Endodermal cell (in vitro differentiated cells): ENCODE measurements at regions not wholly inside any gene's neighbourhood (a gene's known extent, or its start where the extent isn't known, plus 50 kb on each side); places are given as distances from the start of the nearest gene placed in this dataset.

Source experiments
- DNase-seq: peaks from one replicate; pipeline ENCODE4 v3.0.0-alpha.2; 2017
- H3K27ac ChIP-seq: 2 replicates; pipeline ENCODE4 v1.5.1; 2013; ENCODE audit warnings: mild to moderate bottlenecking, low read depth, low read length, moderate library complexity
- H3K27me3 ChIP-seq: 2 replicates; pipeline ENCODE4 v1.6.1; 2013; ENCODE audit warnings: mild to moderate bottlenecking, low read length, moderate library complexity; ENCODE audit not compliant: insufficient read depth, control insufficient read depth, poor library complexity, severe bottlenecking
- H3K36me3 ChIP-seq: 2 replicates; pipeline ENCODE4 v1.7.0; 2013; ENCODE audit warnings: mild to moderate bottlenecking, low read length, moderate library complexity; ENCODE audit not compliant: control insufficient read depth, insufficient read depth
- H3K4me1 ChIP-seq: one replicate; pipeline ENCODE4 v1.7.0; 2013; ENCODE audit warnings: low read length; ENCODE audit not compliant: control insufficient read depth, insufficient read depth
- H3K4me3 ChIP-seq: 2 replicates; pipeline ENCODE4 v1.5.1; 2013; ENCODE audit warnings: mild to moderate bottlenecking, low read length, moderate library complexity
- H3K9ac ChIP-seq: 2 replicates; pipeline ENCODE4 v1.6.1; 2013; ENCODE audit warnings: mild to moderate bottlenecking, low read length, moderate library complexity; ENCODE audit not compliant: poor library complexity, severe bottlenecking; ENCODE audit errors: extremely low read depth
- H3K9me3 ChIP-seq: 2 replicates; pipeline ENCODE4 v1.6.1; 2013; ENCODE audit warnings: mild to moderate bottlenecking, low read length, moderate library complexity; ENCODE audit not compliant: control insufficient read depth
- H3K27ac Mint-ChIP-seq: 2 replicates; pipeline ENCODE4 v1.8.0; 2020; ENCODE audit warnings: mixed read lengths
- H3K27me3 Mint-ChIP-seq: 2 replicates; pipeline ENCODE4 v1.8.0; 2021; ENCODE audit warnings: mild to moderate bottlenecking, mixed read lengths; ENCODE audit not compliant: insufficient read depth
- H3K36me3 Mint-ChIP-seq: 2 replicates; pipeline ENCODE4 v1.8.0; 2020; ENCODE audit warnings: low read depth, mixed read lengths
- H3K4me1 Mint-ChIP-seq: 2 replicates; pipeline ENCODE4 v1.8.0; 2020; ENCODE audit warnings: mixed read lengths
- H3K4me3 Mint-ChIP-seq: 2 replicates; pipeline ENCODE4 v1.8.0; 2020; ENCODE audit warnings: mild to moderate bottlenecking, moderate library complexity, mixed read lengths
- H3K9me3 Mint-ChIP-seq: 2 replicates; pipeline ENCODE4 v1.8.0; 2020; ENCODE audit warnings: mild to moderate bottlenecking, mixed read lengths
- WGBS, 2 experiments: methylation state at CpG; one replicate each; pipeline versions ENCODE4 v1.1.5 to v1.1.7; 2013; ENCODE audit warnings: missing lambda C conversion rate in 2 of 2, mixed read lengths in 1 of 2; ENCODE audit not compliant: insufficient coverage in 1 of 2, insufficient read length in 1 of 2; 5-methylcytosine and 5-hydroxymethylcytosine counted together
- TF ChIP-seq, protein P1 (sequence below): fragments of 200-600 bp; sonication (generic); conservative IDR thresholded peaks from 2 replicates; pipeline ENCODE4 v1.5.0; 2021; ENCODE audit warnings: antibody characterized with exemption, mild to moderate bottlenecking

DNA sequence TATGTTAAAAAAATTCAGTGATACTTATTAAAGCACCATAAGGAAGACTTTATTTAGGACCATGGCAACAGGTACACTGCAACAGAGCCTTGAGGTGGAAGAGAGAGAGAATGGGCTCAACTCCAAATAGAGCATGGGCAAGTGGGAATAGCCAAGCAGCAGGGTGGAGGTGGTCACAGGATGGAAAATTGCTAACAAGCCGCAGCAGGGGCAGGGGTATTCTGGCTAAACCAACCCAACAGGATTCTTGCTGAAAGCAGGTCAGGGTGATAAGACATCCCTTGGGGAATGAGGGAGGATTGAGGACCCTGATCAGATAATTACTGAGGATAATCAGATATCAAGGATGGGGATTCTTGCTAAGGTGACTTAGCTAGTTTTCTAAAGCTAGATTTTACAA lies 177.5 kb downstream of the ZIC3 start:
- Histone ChIP-seq H3K4me1 (no peaks in the 10 kb centered on the region), H3K36me3 (no peaks in the 10 kb centered on the region), H3K9me3 (no peaks in the 10 kb centered on the region), H3K4me3 (no peak overlapping the region), H3K27ac (no peak overlapping the region), H3K27me3 (no peaks in the 10 kb centered on the region), H3K9ac (no peak overlapping the region)
- Mint-ChIP-seq H3K27me3 (peaks cover 1% of the 10 kb centered on the region), H3K9me3 (peaks cover 69% of the 10 kb centered on the region), H3K36me3 (no peaks in the 10 kb centered on the region), H3K27ac (peak overlapping the region; percentile 76), H3K4me1 (peaks cover 27% of the 10 kb centered on the region), H3K4me3 (no peak overlapping the region)
- TF ChIP-seq, protein P1, sequence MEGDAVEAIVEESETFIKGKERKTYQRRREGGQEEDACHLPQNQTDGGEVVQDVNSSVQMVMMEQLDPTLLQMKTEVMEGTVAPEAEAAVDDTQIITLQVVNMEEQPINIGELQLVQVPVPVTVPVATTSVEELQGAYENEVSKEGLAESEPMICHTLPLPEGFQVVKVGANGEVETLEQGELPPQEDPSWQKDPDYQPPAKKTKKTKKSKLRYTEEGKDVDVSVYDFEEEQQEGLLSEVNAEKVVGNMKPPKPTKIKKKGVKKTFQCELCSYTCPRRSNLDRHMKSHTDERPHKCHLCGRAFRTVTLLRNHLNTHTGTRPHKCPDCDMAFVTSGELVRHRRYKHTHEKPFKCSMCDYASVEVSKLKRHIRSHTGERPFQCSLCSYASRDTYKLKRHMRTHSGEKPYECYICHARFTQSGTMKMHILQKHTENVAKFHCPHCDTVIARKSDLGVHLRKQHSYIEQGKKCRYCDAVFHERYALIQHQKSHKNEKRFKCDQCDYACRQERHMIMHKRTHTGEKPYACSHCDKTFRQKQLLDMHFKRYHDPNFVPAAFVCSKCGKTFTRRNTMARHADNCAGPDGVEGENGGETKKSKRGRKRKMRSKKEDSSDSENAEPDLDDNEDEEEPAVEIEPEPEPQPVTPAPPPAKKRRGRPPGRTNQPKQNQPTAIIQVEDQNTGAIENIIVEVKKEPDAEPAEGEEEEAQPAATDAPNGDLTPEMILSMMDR: no peak
- WGBS, 2 experiments: 88% methylated on average over 1 of the region's 1 CpG; no CpG with 5 or more reads in 1 of the 2 experiments
- peak; percentile 51 for DNase-seq

DNA sequence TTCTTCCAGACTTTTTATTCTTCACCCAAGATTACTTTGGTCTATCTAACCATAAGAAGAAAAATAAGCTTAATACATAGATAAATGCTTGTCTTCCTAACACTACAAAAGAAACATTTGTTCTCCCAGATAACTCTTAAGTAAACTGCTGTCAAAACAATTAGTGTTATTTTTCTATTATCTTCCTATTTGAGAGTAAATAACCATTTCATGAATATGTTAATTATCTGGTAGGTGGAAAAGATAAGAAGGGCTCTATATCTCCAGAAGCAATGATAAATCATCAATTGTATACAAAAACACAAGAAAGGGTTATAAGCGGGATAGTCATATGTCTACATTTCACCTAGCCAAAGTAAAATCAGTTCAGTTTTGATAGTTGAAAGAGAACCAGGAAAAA lies 180.4 kb downstream of the ZIC3 start:
- no peaks in the 10 kb centered on the region for H3K36me3 Mint-ChIP-seq
- no peaks in the 10 kb centered on the region for H3K9me3 ChIP-seq
- H3K4me3 Mint-ChIP-seq: peak overlapping the region; percentile 48
- no peaks in the 10 kb centered on the region for H3K36me3 ChIP-seq
- no peaks in the 10 kb centered on the region for H3K27me3 ChIP-seq
- peaks cover 15% of the 10 kb centered on the region for H3K4me1 ChIP-seq
- no peak for DNase-seq
- no CpG with 5 or more reads among the region's 1 CpG for WGBS, 2 experiments
- H3K27ac Mint-ChIP-seq: no peak overlapping the region
- H3K9ac ChIP-seq: no peak overlapping the region
- peaks cover 49% of the 10 kb centered on the region for H3K4me1 Mint-ChIP-seq
- TF ChIP-seq, protein P1: no peak
- peaks cover 1% of the 10 kb centered on the region for H3K27me3 Mint-ChIP-seq
- no peak overlapping the region for H3K27ac ChIP-seq
- peak overlapping the region; percentile 68 for H3K4me3 ChIP-seq
- peaks cover 51% of the 10 kb centered on the region for H3K9me3 Mint-ChIP-seq

DNA sequence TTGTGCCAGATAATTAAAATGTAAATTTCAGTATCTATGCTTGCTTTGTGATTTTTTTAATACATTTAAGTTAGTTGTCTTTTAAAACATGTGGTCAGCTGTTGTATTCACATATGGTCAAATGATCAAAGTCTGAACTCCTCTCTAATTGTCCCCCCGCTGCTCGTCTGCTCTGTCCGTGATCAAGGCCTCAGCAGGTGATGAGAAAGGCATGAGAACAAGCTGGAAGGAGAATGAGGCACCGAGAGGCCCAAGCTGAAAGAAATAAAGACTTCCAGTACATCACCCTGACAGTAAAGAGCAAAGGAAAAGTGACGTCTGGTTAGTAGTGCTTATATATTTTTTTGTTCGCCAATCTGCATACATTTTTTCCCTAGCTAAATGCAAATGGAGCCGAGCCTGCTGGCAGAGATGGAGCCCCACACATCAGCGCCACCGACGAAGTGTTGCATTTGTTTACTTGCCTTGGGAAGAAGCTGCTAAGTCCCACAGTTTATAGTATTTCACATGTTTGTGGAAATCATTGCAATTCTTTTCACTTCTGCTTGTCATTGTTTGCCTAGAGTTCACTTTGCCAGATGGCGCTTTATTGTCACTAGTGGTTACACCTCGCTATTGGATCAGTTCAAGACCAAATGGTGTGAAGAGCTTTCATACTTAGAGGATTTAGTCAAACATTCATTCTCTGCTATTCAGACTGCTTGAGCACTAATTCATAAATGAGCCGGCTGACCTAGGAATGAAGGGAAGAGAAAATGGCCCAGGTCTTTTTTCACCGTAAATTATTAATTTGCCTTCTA lies 181.5 kb downstream of the ZIC3 start:
- 0 to 4% methylated on average over 2 to 10 of the region's 14 CpGs for whole genome bisulfite sequencing, 2 experiments
- H3K9ac ChIP-seq: peak overlapping the region; percentile 7
- Mint-ChIP-seq H3K36me3 (no peaks in the 10 kb centered on the region), H3K27me3 (peaks cover 1% of the 10 kb centered on the region), H3K9me3 (peaks cover 43% of the 10 kb centered on the region), H3K4me1 (peaks cover 60% of the 10 kb centered on the region), H3K27ac (peak overlapping the region; percentile 83), H3K4me3 (peak overlapping the region; percentile 48)
- TF ChIP-seq, protein P1: no peak
- H3K27ac ChIP-seq: peak overlapping the region; percentile 72
- no peaks in the 10 kb centered on the region for H3K36me3 ChIP-seq
- H3K9me3 ChIP-seq: no peaks in the 10 kb centered on the region
- no peaks in the 10 kb centered on the region for H3K27me3 ChIP-seq
- H3K4me1 ChIP-seq: peaks cover 16% of the 10 kb centered on the region
- H3K4me3 ChIP-seq: peak overlapping the region; percentile 68
- peak; percentile 85 for DNase-seq
